Sigmoid colon (tissue), 4 donors: ENCODE measurements at regions not wholly inside any gene's neighbourhood (a gene's known extent, or its start where the extent isn't known, plus 50 kb on each side); places are given as distances from the start of the nearest gene placed in this dataset.

ENCODE experiments used
- POLR2A ChIP-seq, 2 donors: fragments of 450-650 bp; IDR thresholded peaks; one replicate each; pipeline ENCODE4 v1.6.1; 2016; ENCODE audit warnings: antibody characterized with exemption in 2 of 2, mild to moderate bottlenecking in 2 of 2, moderate library complexity in 2 of 2
- POLR2AphosphoS5 ChIP-seq, 4 donors: sonication (generic); formaldehyde crosslinking; IDR thresholded peaks; one replicate each; pipeline ENCODE4 v1.6.1; 2017; ENCODE audit warnings: antibody characterized with exemption in 4 of 4
- TF ChIP-seq, protein P1 (sequence below), 4 experiments: fragments of 450-650 bp in 3 of 4; fragments of 200-600 bp in 1 of 4; IDR thresholded peaks; one replicate each; pipeline ENCODE4 v1.5.1; 2016 to 2019; ENCODE audit warnings: antibody characterized with exemption in 4 of 4, mild to moderate bottlenecking in 3 of 4, moderate library complexity in 2 of 4

DNA sequence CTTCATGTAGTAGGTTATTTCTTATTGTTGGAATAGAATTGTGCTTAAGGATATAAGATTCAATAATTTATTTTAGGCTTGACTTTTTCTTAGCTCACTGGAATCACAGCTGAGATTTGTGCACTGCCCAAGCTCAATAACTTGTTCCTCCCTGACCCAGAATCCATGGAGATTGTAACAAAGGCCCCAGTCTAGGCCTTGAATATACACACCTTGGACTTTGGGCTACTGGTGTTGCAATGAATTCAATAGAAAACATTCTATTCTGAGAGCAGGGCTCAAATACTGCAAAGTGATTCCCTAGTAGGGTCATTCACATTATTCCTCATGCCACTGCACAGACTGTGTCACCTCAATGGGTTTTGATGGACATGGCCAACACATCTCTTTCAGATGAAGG lies 352.4 kb downstream of the GALC start:
- TF ChIP-seq, protein P1, sequence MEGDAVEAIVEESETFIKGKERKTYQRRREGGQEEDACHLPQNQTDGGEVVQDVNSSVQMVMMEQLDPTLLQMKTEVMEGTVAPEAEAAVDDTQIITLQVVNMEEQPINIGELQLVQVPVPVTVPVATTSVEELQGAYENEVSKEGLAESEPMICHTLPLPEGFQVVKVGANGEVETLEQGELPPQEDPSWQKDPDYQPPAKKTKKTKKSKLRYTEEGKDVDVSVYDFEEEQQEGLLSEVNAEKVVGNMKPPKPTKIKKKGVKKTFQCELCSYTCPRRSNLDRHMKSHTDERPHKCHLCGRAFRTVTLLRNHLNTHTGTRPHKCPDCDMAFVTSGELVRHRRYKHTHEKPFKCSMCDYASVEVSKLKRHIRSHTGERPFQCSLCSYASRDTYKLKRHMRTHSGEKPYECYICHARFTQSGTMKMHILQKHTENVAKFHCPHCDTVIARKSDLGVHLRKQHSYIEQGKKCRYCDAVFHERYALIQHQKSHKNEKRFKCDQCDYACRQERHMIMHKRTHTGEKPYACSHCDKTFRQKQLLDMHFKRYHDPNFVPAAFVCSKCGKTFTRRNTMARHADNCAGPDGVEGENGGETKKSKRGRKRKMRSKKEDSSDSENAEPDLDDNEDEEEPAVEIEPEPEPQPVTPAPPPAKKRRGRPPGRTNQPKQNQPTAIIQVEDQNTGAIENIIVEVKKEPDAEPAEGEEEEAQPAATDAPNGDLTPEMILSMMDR (IDR thresholded peaks at IDR 0.05) = no peak
- TF ChIP-seq POLR2A (IDR thresholded peaks at IDR 0.05) (no peak), POLR2AphosphoS5 (IDR thresholded peaks at IDR 0.05) (no peak)
